ENCODE measurements at regions not wholly inside any gene's neighbourhood (a gene's known extent, or its start where the extent isn't known, plus 50 kb on each side); places are given as distances from the start of the nearest gene placed in this dataset.

GRCh38 chr11:70720281-70720680 is 322.0 kb downstream of the CTTN start:
- TF ChIP-seq, protein P1, sequence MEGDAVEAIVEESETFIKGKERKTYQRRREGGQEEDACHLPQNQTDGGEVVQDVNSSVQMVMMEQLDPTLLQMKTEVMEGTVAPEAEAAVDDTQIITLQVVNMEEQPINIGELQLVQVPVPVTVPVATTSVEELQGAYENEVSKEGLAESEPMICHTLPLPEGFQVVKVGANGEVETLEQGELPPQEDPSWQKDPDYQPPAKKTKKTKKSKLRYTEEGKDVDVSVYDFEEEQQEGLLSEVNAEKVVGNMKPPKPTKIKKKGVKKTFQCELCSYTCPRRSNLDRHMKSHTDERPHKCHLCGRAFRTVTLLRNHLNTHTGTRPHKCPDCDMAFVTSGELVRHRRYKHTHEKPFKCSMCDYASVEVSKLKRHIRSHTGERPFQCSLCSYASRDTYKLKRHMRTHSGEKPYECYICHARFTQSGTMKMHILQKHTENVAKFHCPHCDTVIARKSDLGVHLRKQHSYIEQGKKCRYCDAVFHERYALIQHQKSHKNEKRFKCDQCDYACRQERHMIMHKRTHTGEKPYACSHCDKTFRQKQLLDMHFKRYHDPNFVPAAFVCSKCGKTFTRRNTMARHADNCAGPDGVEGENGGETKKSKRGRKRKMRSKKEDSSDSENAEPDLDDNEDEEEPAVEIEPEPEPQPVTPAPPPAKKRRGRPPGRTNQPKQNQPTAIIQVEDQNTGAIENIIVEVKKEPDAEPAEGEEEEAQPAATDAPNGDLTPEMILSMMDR (conservative IDR thresholded peaks at IDR 0.05; ENCODE audit: low read depth, low read length), result no peak
- no peak for TF ChIP-seq EZH2 (IDR thresholded peaks at IDR 0.05; ENCODE audit: borderline replicate concordance, low read depth, low read length, poor library complexity, severe bottlenecking)

All from A673 (cell line).